Activated naive CD8-positive, alpha-beta T cell (primary cell): ENCODE measurements at regions not wholly inside any gene's neighbourhood (a gene's known extent, or its start where the extent isn't known, plus 50 kb on each side); places are given as distances from the start of the nearest gene placed in this dataset.

Experiments used
- H3K27ac Mint-ChIP-seq: one replicate; pipeline ENCODE4 v1.8.0; 2021; ENCODE audit warnings: mixed read lengths
- H3K27me3 Mint-ChIP-seq: one replicate; pipeline ENCODE4 v1.8.0; 2021; ENCODE audit warnings: mixed read lengths
- H3K36me3 Mint-ChIP-seq: one replicate; pipeline ENCODE4 v1.8.0; 2021; ENCODE audit warnings: mixed read lengths
- H3K4me1 Mint-ChIP-seq: one replicate; pipeline ENCODE4 v1.8.0; 2021; ENCODE audit warnings: low read depth, mixed read lengths
- H3K4me3 Mint-ChIP-seq: one replicate; pipeline ENCODE4 v1.8.0; 2021; ENCODE audit warnings: mild to moderate bottlenecking, mixed read lengths
- H3K9me3 Mint-ChIP-seq: one replicate; pipeline ENCODE4 v1.8.0; 2021; ENCODE audit warnings: low read depth, mixed read lengths

- Mint-ChIP-seq H3K36me3 (no peaks in the 10 kb centered on the region), H3K27me3 (peaks cover 3% of the 10 kb centered on the region), H3K4me3 (no peak overlapping the region), H3K9me3 (no peaks in the 10 kb centered on the region), H3K27ac (no peak overlapping the region), H3K4me1 (no peaks in the 10 kb centered on the region)
Observed at GRCh38 chr18:10215446-10215845, 239.0 kb upstream of the APCDD1 start.

- H3K9me3 Mint-ChIP-seq = peaks cover 4% of the 10 kb centered on the region
- H3K27me3 Mint-ChIP-seq = peaks cover 3% of the 10 kb centered on the region
- H3K36me3 Mint-ChIP-seq = no peaks in the 10 kb centered on the region
- no peaks in the 10 kb centered on the region for H3K4me1 Mint-ChIP-seq
- no peak overlapping the region for H3K27ac Mint-ChIP-seq
- no peak overlapping the region for H3K4me3 Mint-ChIP-seq
Observed at GRCh38 chr18:10216791-10217190, 237.6 kb upstream of the APCDD1 start.

- H3K36me3 Mint-ChIP-seq = no peaks in the 10 kb centered on the region
- peaks cover 4% of the 10 kb centered on the region for H3K9me3 Mint-ChIP-seq
- no peak overlapping the region for H3K4me3 Mint-ChIP-seq
- peaks cover 3% of the 10 kb centered on the region for H3K27me3 Mint-ChIP-seq
- H3K4me1 Mint-ChIP-seq = no peaks in the 10 kb centered on the region
- H3K27ac Mint-ChIP-seq = no peak overlapping the region
Observed at GRCh38 chr18:10217211-10217610, 237.2 kb upstream of the APCDD1 start.

DNA sequence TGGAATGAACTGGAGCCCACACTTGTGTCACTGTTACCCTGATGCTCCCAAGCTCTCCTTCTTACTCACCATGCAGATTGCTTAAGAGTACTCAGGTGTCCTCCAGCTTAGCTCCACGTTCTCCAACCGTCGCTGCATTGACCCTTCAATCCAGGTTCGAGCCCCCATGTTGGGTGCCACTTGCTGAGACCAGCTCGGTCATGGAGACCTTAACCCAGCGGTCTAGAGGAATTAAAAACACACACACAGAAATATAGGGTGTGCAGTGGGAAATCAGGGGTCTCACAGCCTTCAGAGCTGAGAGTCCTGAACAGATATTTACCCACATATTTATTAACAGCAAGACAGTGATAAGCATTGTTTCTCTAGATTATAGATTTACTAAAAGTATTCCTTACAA, 229.1 kb upstream of the APCDD1 start:
- Mint-ChIP-seq H3K36me3 (no peaks in the 10 kb centered on the region), H3K9me3 (peaks cover 16% of the 10 kb centered on the region), H3K27ac (no peak overlapping the region), H3K4me3 (no peak overlapping the region), H3K4me1 (no peaks in the 10 kb centered on the region), H3K27me3 (no peaks in the 10 kb centered on the region)

- H3K36me3 Mint-ChIP-seq = no peaks in the 10 kb centered on the region
- H3K27me3 Mint-ChIP-seq = no peaks in the 10 kb centered on the region
- H3K27ac Mint-ChIP-seq = no peak overlapping the region
- H3K9me3 Mint-ChIP-seq = peaks cover 16% of the 10 kb centered on the region
- H3K4me3 Mint-ChIP-seq = no peak overlapping the region
- H3K4me1 Mint-ChIP-seq = no peaks in the 10 kb centered on the region
Observed at GRCh38 chr18:10226971-10227370, 227.5 kb upstream of the APCDD1 start.

DNA sequence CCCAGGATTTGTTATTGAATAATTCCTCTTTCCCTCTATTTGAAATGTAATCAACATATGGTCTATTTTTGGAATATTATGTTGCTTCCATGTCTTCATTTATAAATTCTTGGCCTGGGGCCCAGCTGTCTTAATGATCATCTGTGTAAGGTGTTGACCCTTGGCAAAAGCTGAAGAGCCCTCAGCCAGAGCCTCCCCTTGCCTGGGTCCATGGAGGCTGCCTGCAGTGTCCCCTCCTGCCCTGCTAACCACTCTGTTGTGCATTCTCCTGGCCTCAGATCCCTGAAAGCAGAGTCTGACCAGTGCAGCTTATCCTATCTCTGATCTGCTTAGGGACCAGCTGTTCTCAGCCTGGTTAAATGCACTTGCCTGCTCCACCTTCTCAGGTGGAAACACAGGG, 226.1 kb upstream of the APCDD1 start:
- Mint-ChIP-seq H3K9me3 (peaks cover 16% of the 10 kb centered on the region), H3K4me3 (no peak overlapping the region), H3K27me3 (no peaks in the 10 kb centered on the region)

DNA sequence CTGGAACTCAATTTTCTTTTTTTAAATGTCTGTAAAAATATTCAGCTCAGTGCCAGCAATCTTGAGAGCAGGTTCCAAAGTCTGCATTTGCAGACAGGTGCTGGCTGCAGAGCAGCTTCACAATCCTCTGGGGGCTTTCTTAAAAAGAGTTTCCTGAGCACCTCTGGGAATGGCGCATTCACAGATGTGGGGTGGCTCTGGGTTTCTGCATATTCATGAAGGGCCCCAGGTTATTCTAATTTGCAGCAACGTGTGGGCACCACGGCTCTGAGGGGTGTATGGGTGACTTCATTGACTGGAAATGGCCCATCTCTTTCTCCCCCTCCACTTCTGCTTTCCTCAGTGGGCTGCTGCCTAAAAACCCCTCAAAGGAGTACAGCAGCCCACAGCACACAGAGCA, 225.0 kb upstream of the APCDD1 start:
- Mint-ChIP-seq H3K9me3 (peaks cover 12% of the 10 kb centered on the region), H3K4me1 (no peaks in the 10 kb centered on the region), H3K27me3 (no peaks in the 10 kb centered on the region), H3K4me3 (no peak overlapping the region), H3K27ac (no peak overlapping the region), H3K36me3 (peaks cover 3% of the 10 kb centered on the region)

More for the DNA sequence above, 226.1 kb upstream of the APCDD1 start:
- no peak overlapping the region for H3K27ac Mint-ChIP-seq
- peaks cover 3% of the 10 kb centered on the region for H3K36me3 Mint-ChIP-seq
- no peaks in the 10 kb centered on the region for H3K4me1 Mint-ChIP-seq

DNA sequence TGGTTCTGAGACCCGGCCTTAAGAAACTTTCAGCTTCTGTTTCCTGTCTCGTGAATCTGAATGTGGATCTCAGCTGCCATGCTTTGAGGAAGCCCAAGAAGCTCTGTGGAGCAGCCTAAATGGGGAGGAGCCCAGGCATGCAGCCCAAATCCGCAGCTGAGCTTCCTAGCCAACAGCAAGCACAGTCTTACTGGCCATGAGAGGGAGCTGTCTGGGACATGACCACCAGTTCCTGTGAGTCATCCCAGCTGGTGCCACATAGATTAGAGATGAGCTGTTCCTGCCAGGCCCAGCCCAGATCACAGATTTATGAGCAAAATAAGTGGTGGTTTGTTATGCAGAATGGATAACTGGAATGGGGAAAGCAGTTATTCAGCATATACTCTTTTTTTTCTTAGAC, 224.4 kb upstream of the APCDD1 start:
- Mint-ChIP-seq H3K36me3 (peaks cover 3% of the 10 kb centered on the region), H3K27ac (no peak overlapping the region), H3K27me3 (no peaks in the 10 kb centered on the region), H3K4me3 (no peak overlapping the region), H3K4me1 (no peaks in the 10 kb centered on the region), H3K9me3 (peaks cover 7% of the 10 kb centered on the region)

DNA sequence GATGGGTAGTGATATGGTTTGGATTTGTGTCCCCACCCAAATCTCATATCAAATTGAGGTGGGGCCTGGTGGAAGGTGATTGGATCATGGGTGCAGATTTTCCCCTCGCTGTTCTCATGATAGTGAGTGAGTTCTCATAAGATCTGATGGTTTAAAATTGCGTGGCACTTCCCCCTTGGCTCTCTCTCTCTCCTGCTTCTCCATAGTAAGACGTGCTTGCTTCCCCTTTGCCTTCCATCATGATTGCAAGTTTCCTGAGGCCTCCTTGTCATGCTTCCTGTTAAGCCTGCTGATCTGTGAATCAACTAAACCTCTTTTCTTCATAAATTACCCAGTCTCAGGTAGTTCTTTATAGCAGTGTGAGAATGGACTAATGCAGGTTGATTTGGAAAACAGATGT, 223.2 kb upstream of the APCDD1 start:
- peaks cover 3% of the 10 kb centered on the region for H3K36me3 Mint-ChIP-seq
- H3K4me1 Mint-ChIP-seq = no peaks in the 10 kb centered on the region
- peaks cover 4% of the 10 kb centered on the region for H3K9me3 Mint-ChIP-seq
- H3K27ac Mint-ChIP-seq = no peak overlapping the region
- no peak overlapping the region for H3K4me3 Mint-ChIP-seq
- no peaks in the 10 kb centered on the region for H3K27me3 Mint-ChIP-seq

- H3K4me1 Mint-ChIP-seq = no peaks in the 10 kb centered on the region
- H3K27ac Mint-ChIP-seq = no peak overlapping the region
- H3K4me3 Mint-ChIP-seq = no peak overlapping the region
- no peaks in the 10 kb centered on the region for H3K27me3 Mint-ChIP-seq
- H3K9me3 Mint-ChIP-seq = peaks cover 4% of the 10 kb centered on the region
- H3K36me3 Mint-ChIP-seq = peaks cover 3% of the 10 kb centered on the region
Observed at GRCh38 chr18:10232062-10232461, 222.4 kb upstream of the APCDD1 start.

GRCh38 chr18:10233082-10233875, 221.2 kb upstream of the APCDD1 start:
- no peaks in the 10 kb centered on the region for H3K4me1 Mint-ChIP-seq
- H3K4me3 Mint-ChIP-seq = no peak overlapping the region
- H3K9me3 Mint-ChIP-seq = peaks cover 4% of the 10 kb centered on the region
- peaks cover 3% of the 10 kb centered on the region for H3K36me3 Mint-ChIP-seq
- no peak overlapping the region for H3K27ac Mint-ChIP-seq
- no peaks in the 10 kb centered on the region for H3K27me3 Mint-ChIP-seq

DNA sequence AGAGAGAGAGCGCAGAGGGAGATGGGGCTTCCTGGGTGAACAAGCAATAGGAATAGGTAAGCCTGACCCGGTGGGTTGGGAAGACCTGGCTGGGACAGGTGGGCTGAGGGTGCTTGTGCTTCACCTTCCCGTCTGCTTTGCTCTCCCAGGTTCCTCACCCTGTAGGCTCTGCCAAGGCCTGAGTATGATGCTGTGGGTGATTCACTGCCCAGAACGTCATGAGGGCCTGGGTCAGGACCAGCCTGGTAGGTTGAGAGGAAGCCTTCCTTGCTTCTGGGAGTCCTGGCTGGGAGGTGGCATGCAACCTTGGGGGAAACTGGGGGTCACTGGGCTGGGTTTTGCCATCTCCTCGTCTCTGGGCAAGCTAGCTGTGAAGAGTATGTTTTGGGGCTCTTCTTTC, 220.2 kb upstream of the APCDD1 start:
- Mint-ChIP-seq H3K36me3 (peaks cover 3% of the 10 kb centered on the region), H3K27me3 (no peaks in the 10 kb centered on the region), H3K4me3 (no peak overlapping the region), H3K4me1 (no peaks in the 10 kb centered on the region), H3K27ac (no peak overlapping the region), H3K9me3 (peaks cover 4% of the 10 kb centered on the region)

- no peaks in the 10 kb centered on the region for H3K27me3 Mint-ChIP-seq
- H3K9me3 Mint-ChIP-seq = peaks cover 4% of the 10 kb centered on the region
- H3K27ac Mint-ChIP-seq = no peak overlapping the region
- peaks cover 3% of the 10 kb centered on the region for H3K36me3 Mint-ChIP-seq
- H3K4me3 Mint-ChIP-seq = no peak overlapping the region
- no peaks in the 10 kb centered on the region for H3K4me1 Mint-ChIP-seq
Observed at GRCh38 chr18:10234912-10235660, 219.3 kb upstream of the APCDD1 start.

GRCh38 chr18:10235661-10235952, 218.8 kb upstream of the APCDD1 start:
- no peaks in the 10 kb centered on the region for H3K4me1 Mint-ChIP-seq
- no peaks in the 10 kb centered on the region for H3K27me3 Mint-ChIP-seq
- no peak overlapping the region for H3K27ac Mint-ChIP-seq
- H3K9me3 Mint-ChIP-seq = peaks cover 3% of the 10 kb centered on the region
- peaks cover 3% of the 10 kb centered on the region for H3K36me3 Mint-ChIP-seq
- no peak overlapping the region for H3K4me3 Mint-ChIP-seq

DNA sequence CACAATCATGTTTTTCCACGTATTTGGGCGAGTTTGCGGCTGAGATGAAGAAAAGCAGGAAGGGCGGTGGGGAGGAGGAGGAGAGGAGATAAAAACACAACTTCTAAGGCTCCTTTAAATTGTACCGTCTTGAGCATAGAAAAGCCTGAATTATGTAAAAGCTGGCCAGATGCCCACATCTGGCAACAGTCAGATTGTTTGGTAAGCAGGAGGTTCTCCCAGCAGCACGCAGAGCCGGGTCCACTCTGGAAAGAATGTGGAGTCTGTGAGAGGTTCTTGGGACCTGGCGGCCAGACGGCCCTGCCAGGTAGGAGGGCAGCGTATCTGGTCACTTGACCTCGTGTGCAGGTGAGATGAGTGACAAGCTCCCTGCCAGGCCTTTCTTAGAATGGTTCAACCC, 215.3 kb upstream of the APCDD1 start:
- H3K4me3 Mint-ChIP-seq = no peak overlapping the region
- no peaks in the 10 kb centered on the region for H3K4me1 Mint-ChIP-seq
- H3K9me3 Mint-ChIP-seq = no peaks in the 10 kb centered on the region

More for the DNA sequence above, 215.3 kb upstream of the APCDD1 start:
- no peak overlapping the region for H3K27ac Mint-ChIP-seq
- no peaks in the 10 kb centered on the region for H3K36me3 Mint-ChIP-seq
- H3K27me3 Mint-ChIP-seq = no peaks in the 10 kb centered on the region
